ENCODE measurements at regions not wholly inside any gene's neighbourhood (a gene's known extent, or its start where the extent isn't known, plus 50 kb on each side); places are given as distances from the start of the nearest gene placed in this dataset.
"Not testable (repeated sequence)": the region's sequence is repeated elsewhere in the genome, so short reads cannot be mapped to it uniquely, and the experiment has no call there.

DNA sequence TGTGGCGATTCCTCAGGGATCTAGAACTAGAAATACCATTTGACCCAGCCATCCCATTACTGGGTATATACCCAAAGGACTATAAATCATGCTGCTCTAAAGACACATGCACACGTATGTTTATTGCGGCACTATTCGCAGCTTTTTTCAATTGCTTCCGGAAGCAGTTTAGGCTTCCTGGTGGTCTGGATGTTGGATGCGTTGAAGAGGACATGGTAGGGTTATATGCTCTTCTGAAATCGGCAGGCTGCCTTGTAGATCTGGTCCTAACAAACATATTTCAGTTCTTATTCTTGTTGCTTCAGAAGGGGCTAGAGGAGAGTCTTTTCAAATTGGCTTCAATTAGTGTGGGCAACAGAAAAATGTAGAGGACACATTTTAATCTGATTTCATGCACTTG lies 243.4 kb downstream of the TMA16 start:
- not testable (repeated sequence) for H3K27ac Mint-ChIP-seq, H3K4me3 Mint-ChIP-seq, H3K9me3 Mint-ChIP-seq, H3K36me3 Mint-ChIP-seq, H3K4me1 Mint-ChIP-seq, H3K27me3 Mint-ChIP-seq

DNA sequence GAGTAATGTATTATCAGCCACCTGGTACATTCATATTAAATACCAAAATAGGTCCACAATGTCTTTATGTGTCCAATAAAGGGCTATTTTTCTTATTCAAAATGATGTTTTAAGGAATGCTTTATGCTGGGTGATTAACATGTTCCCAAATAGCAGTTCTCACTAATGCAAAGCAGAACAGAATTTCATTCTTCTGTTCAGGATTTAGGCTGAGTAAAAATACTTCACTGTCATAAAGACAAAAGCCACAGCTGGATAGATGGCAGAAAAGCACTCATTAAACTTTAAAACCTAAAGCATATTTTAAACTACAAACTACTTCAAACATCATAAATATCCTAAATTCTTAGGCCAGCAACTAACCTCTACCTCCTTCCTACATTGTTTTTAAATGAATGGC lies 244.0 kb downstream of the TMA16 start:
- peaks cover 0 to 2% (median 0%) of the 10 kb centered on the region in 3 donors for H3K9me3 Mint-ChIP-seq
- no peaks in the 10 kb centered on the region for H3K36me3 Mint-ChIP-seq
- no peaks in the 10 kb centered on the region for H3K27me3 Mint-ChIP-seq
- H3K4me3 Mint-ChIP-seq: no peak overlapping the region
- no peak overlapping the region for H3K27ac Mint-ChIP-seq
- no peaks in the 10 kb centered on the region for H3K4me1 Mint-ChIP-seq

DNA sequence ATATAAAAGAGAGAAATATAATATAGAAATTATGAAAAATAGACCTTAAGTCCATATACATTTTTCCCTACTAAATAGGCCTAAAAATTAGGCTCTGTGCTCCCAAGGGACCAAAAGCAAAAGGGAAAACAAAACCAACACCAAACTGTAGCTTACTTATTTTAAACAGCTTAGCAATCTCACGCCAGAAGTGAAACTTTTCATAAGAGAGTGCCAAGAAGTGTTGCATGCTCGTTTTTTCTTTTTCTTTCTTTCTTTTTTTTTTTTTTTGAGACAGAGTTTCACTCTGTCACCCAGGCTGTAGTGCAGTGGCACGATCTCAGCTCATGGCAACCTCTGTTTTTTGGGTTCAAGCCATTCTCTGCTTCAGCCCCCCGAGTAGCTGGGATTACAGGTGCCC lies 250.4 kb downstream of the TMA16 start:
- H3K27ac Mint-ChIP-seq: peak overlapping the region in 2 of 3 donors; percentile 74 to 86
- H3K4me3 Mint-ChIP-seq: peak overlapping the region in 3 of 4 donors; percentile 38 to 77 (median 77)
- H3K9me3 Mint-ChIP-seq: peaks cover 0 to 3% (median 0%) of the 10 kb centered on the region in 3 donors
- H3K36me3 Mint-ChIP-seq: peaks cover 2% of the 10 kb centered on the region
- H3K4me1 Mint-ChIP-seq: peaks cover 0 to 10% (median 6%) of the 10 kb centered on the region in 3 donors
- H3K27me3 Mint-ChIP-seq: peaks cover 1% of the 10 kb centered on the region

DNA sequence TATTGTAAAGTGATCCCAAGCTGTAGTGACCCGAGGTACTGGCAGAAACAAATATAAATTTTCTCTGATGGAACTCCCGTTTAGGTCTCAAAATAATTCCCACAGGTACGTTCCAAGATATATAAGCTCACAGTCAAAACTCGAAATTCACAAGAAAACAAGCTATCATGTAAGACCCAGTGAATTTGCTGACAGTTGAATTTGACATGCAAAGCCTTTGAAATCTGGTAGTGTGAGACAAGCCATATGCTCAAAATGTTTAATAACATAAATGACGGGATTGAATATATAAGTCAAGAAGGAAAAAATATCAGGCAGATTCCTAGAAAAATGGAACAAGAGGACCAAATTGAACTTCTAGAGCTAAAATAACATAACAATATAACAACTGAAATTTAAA lies 252.8 kb downstream of the TMA16 start:
- H3K27me3 Mint-ChIP-seq: peaks cover 1% of the 10 kb centered on the region

DNA sequence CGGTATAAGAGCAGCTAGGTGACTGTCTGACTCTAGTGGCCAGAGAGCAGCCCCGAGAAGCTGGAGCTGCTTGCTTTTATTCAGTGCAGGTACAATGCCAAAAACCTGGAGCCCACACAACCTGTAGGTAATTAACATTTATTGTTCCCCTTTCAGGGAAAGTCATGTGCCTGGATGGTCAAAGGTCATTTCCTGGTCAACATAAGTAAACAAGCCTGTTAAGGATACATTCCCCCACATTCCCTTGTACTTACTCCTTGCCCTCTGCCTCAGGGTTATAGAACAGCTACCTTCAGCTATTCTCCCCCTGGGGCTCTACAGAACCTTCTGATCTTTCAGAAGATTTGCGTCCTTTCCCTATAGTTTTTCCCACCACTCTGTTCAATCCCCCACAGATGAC lies 253.4 kb downstream of the TMA16 start:
- H3K36me3 Mint-ChIP-seq: peaks cover 2% of the 10 kb centered on the region
- H3K9me3 Mint-ChIP-seq: peaks cover 0 to 3% (median 0%) of the 10 kb centered on the region in 3 donors
- peaks cover 0 to 10% (median 6%) of the 10 kb centered on the region in 3 donors for H3K4me1 Mint-ChIP-seq
- H3K27me3 Mint-ChIP-seq: peaks cover 1% of the 10 kb centered on the region
- H3K27ac Mint-ChIP-seq: no peak overlapping the region
- H3K4me3 Mint-ChIP-seq: no peak overlapping the region

More for the DNA sequence above, 252.8 kb downstream of the TMA16 start:
- Mint-ChIP-seq H3K4me3 (no peak overlapping the region), H3K9me3 (peaks cover 0 to 3% (median 0%) of the 10 kb centered on the region in 3 donors), H3K36me3 (peaks cover 2% of the 10 kb centered on the region), H3K27ac (no peak overlapping the region), H3K4me1 (peaks cover 0 to 10% (median 6%) of the 10 kb centered on the region in 3 donors)

DNA sequence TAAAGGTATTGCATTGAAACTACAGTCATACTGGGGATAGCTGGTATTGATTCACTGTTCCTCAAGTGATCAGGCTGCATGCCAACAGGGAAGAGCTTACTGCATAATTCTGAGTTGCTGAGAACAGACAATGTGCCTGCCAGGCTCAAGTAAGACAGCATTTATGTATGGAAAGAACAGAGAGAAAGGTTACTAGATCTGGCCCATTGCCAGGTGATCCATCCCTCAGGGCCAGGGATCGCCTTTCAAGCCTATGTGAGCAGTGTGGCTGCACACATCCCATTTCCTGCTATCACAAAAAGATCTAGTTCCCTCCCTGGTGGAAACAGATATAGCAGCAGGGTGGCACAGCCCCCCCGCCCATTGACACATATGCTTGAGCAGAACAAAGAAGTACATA lies 254.0 kb downstream of the TMA16 start:
- Mint-ChIP-seq H3K9me3 (peaks cover 0 to 3% (median 0%) of the 10 kb centered on the region in 3 donors), H3K27me3 (peaks cover 1% of the 10 kb centered on the region), H3K27ac (no peak overlapping the region), H3K4me1 (peaks cover 0 to 10% (median 6%) of the 10 kb centered on the region in 3 donors), H3K36me3 (peaks cover 2% of the 10 kb centered on the region), H3K4me3 (no peak overlapping the region)

DNA sequence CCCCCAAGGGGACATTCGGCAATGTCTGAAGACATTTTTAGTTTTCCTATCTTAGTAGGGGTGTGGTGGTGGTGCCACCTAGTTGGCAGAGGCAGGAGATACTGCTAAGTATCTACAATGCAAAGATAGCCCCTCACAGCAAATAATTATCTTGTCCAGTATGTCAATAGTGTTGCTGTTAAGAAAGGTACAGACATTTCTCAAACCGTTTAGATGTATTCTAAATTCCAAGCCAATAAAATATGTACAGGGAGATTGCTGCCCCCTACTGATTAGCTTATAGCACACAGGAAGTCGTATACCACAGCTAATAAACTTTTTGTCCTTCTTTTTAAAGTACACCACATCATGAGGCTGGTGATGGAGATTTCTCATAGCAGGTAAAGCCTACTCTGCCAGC lies 260.5 kb downstream of the TMA16 start:
- Mint-ChIP-seq H3K4me1 (peaks cover 1 to 7% (median 5%) of the 10 kb centered on the region in 3 donors), H3K4me3 (peak overlapping the region in 3 of 4 donors; percentile 28 to 87 (median 57)), H3K27ac (no peak overlapping the region), H3K27me3 (peaks cover under 1% of the 10 kb centered on the region), H3K36me3 (no peaks in the 10 kb centered on the region), H3K9me3 (no peaks in the 10 kb centered on the region)

DNA sequence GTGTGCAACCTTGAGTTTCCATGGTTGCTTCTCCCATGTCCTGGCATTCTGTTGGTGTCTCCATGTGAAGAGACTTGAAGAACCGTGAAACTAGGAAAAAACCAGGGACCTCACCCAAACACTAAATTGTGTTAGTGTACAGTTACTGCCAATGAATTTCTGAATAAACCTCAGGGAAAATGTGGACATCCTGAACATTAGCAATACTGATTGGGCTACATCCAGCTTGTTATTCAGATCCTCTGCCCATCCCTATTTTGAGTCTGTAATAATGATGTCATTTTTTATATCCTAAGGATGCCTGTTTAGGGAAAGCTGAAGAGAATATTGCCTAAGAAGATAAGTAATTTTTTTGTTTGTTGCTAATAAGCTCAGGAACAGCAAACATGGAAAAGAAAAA lies 262.7 kb downstream of the TMA16 start:
- Mint-ChIP-seq H3K9me3 (no peaks in the 10 kb centered on the region), H3K36me3 (no peaks in the 10 kb centered on the region), H3K27me3 (peaks cover 2% of the 10 kb centered on the region), H3K27ac (peak overlapping the region in 1 of 3 donors; percentile 14), H3K4me3 (no peak overlapping the region), H3K4me1 (peaks cover 1 to 7% (median 5%) of the 10 kb centered on the region in 3 donors)

DNA sequence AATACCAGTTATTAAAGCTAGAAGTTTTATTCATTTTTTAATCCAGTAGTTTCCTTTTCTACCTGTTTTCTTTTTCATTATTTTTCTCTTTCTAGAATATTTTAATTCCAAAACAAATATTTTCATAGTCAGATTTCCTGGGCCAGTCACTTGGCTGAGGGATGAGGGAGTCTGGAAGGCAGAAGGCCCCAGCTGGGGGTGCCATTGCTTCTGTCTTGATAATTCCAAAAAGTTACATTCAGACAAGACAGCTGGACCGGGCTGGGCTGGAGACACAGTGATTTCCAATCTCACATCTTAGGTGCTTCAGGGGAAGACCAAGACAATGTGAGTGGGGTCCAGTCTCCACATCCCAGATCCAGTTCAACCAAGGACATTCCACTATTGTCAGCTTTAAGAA lies 263.5 kb downstream of the TMA16 start:
- Mint-ChIP-seq H3K4me1 (peaks cover 3 to 7% (median 5%) of the 10 kb centered on the region in 3 donors), H3K27me3 (peaks cover 2% of the 10 kb centered on the region), H3K27ac (no peak overlapping the region), H3K36me3 (no peaks in the 10 kb centered on the region), H3K4me3 (no peak overlapping the region), H3K9me3 (no peaks in the 10 kb centered on the region)

DNA sequence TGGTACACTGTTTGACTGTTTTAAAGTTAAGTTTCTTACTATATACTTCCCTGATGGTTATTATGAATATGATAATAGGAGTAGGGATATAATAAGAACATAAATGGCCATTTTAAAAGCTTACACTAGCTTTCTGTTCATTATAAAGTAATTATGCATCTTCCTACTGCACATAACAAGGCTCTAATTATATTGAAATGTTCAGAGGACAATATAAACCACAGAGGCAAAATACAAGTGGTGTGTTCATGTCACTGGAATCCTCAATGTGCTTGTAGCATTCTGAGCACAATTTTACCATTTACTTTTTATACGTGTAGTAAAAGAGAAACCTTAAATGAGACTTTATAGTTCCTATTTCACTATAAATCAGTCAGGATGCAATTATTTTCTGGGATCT lies 268.3 kb downstream of the TMA16 start:
- no peak overlapping the region for H3K4me3 Mint-ChIP-seq
- peaks cover 0 to 2% (median 0%) of the 10 kb centered on the region in 3 donors for H3K4me1 Mint-ChIP-seq
- no peaks in the 10 kb centered on the region for H3K9me3 Mint-ChIP-seq
- no peak overlapping the region for H3K27ac Mint-ChIP-seq
- H3K27me3 Mint-ChIP-seq: peaks cover 2% of the 10 kb centered on the region
- H3K36me3 Mint-ChIP-seq: no peaks in the 10 kb centered on the region

DNA sequence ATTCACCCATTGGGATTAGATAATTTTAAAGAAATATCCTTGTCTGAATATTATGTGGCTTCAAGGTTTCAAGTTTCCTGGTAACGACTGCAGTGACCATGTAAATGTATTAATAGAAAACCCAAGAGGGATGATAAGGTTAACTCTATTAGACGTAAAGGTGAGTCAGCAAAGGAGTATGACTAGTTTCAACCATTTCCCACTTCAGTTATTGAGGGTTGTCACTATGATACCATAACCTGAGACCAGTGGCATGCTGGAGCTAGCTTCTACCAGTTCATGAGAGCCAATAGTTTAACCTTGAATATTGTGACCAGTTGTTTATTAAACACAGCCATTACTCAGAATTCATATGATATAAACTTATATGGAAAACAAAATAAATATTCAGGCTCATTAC lies 270.1 kb downstream of the TMA16 start:
- Mint-ChIP-seq H3K27me3 (peaks cover 2% of the 10 kb centered on the region), H3K4me1 (peaks cover 0 to 2% (median 0%) of the 10 kb centered on the region in 3 donors), H3K36me3 (no peaks in the 10 kb centered on the region), H3K4me3 (no peak overlapping the region), H3K9me3 (no peaks in the 10 kb centered on the region), H3K27ac (no peak overlapping the region)

DNA sequence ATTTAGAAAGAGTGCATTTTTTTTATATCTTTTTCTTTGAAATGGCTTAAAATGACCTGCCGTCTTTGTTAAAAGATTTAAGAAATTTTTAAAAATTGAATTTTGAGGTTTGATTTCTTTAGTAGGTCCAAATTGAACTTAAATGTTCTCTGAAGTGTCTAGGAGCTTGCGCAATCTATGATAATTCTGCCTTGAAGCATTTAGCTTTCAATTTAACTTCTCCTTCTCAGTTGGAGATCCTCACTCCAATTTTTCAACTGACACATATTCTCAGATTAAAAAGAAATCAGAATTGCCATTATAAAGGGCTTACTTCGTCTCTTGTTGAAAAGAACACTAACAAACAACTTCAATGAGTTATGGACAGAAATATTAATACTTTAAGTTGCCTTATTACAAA lies 273.5 kb downstream of the TMA16 start:
- no peak overlapping the region for H3K4me3 Mint-ChIP-seq
- H3K9me3 Mint-ChIP-seq: no peaks in the 10 kb centered on the region
- H3K27ac Mint-ChIP-seq: no peak overlapping the region
- no peaks in the 10 kb centered on the region for H3K27me3 Mint-ChIP-seq
- no peaks in the 10 kb centered on the region for H3K36me3 Mint-ChIP-seq
- H3K4me1 Mint-ChIP-seq: peaks cover 0 to under 1% (median 0%) of the 10 kb centered on the region in 3 donors

DNA sequence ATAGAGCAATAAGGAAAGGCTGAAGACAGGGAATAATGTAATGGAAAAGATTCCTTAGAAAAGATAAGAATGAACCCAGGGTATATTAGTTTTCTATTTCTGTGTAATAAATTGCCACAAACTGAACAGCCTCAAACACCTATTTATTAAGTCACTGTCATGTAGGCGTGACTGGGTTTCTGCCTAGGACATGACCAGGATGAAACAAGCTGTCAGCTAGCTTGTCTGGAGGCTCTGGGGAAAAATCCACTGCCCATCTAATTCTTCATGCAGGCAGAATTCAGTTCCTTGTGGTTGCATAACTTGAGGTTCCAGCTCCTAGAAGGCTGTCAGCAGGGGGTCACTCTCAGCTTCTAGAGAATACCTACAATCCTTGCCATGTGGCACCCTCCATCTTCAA lies 277.7 kb downstream of the TMA16 start:
- no peaks in the 10 kb centered on the region for H3K4me1 Mint-ChIP-seq
- no peaks in the 10 kb centered on the region for H3K9me3 Mint-ChIP-seq
- H3K36me3 Mint-ChIP-seq: no peaks in the 10 kb centered on the region
- H3K27me3 Mint-ChIP-seq: peaks cover 1% of the 10 kb centered on the region
- H3K27ac Mint-ChIP-seq: peak overlapping the region in 1 of 3 donors; percentile 9
- no peak overlapping the region for H3K4me3 Mint-ChIP-seq

DNA sequence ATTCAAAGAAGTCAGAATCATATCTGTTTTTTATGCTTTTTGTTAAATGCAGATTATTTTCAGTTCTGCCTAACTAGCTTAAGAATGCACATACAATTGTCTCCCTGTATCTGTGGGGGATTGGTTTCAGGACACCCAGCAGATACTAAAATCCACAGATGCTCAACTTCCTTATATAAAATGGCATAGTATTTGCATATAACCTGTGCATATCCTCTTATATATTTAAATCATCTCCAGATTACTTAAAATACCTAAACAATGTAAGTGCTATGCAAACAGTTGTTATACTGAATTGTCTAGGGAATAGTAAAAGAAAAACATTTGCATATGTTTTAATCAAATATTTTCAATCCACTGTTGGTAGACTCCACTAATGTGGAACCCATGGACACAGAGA lies 279.4 kb downstream of the TMA16 start:
- Mint-ChIP-seq H3K4me1 (no peaks in the 10 kb centered on the region), H3K27ac (no peak overlapping the region), H3K27me3 (peaks cover 9% of the 10 kb centered on the region), H3K4me3 (no peak overlapping the region), H3K9me3 (peaks cover 0 to 1% (median 0%) of the 10 kb centered on the region in 3 donors), H3K36me3 (no peaks in the 10 kb centered on the region)

DNA sequence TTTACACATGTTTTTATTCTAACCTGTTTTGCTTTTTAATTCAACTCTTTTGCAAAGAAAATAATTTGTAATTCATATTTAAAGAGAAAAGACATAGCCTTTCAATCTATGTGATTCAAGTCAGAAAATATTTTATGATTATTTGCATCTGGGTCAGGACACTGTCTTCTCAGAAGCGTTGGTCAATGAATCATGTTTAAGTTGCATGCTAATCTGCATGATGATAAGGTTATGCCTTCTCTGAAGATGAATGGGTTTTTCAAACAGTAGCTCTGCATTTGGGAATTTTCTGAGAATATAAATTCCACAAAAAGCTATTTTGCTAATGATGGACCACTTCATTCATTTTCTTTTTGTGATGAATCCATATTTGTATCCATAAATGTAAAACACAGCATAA lies 282.5 kb downstream of the TMA16 start:
- H3K4me3 Mint-ChIP-seq: no peak overlapping the region
- H3K27ac Mint-ChIP-seq: no peak overlapping the region
- no peaks in the 10 kb centered on the region for H3K4me1 Mint-ChIP-seq
- no peaks in the 10 kb centered on the region for H3K36me3 Mint-ChIP-seq
- peaks cover 0 to 3% (median 0%) of the 10 kb centered on the region in 3 donors for H3K9me3 Mint-ChIP-seq
- peaks cover 9% of the 10 kb centered on the region for H3K27me3 Mint-ChIP-seq

DNA sequence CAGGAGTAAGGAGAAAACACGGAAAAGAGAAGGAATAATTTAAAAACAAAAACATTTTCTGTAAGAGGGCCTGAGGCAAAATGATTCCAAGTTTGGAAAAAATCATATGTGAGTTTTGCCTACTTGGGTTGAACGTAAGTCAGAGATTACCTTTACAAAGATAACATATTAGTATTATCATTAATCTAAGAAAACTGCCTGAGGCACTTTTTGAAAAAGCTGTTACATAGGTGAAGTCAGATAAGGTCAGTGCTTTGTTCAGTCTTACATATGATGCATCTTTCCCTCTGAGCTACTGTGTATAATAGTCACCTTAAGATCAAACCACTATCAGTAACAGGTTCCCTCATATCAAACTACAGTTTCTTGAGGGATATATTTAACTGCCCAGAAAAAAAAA lies 287.2 kb downstream of the TMA16 start:
- Mint-ChIP-seq H3K4me3 (no peak overlapping the region), H3K9me3 (peaks cover 4 to 5% (median 5%) of the 10 kb centered on the region in 3 donors), H3K27ac (no peak overlapping the region), H3K36me3 (no peaks in the 10 kb centered on the region), H3K27me3 (peaks cover 7% of the 10 kb centered on the region), H3K4me1 (no peaks in the 10 kb centered on the region)
